Umbilical cord (tissue), 1 donor: ENCODE measurements at regions not wholly inside any gene's neighbourhood (a gene's known extent, or its start where the extent isn't known, plus 50 kb on each side); places are given as distances from the start of the nearest gene placed in this dataset.

ENCODE experiments used
- DNase-seq: peaks from one replicate; pipeline ENCODE4 v3.0.0-alpha.2; 2015; ENCODE audit warnings: low spot score

GRCh38 chr9:38228331-38229103 lies 159.5 kb upstream of the SHB start:
- no peak for DNase-seq

GRCh38 chr9:38227656-38228055 lies 158.6 kb upstream of the SHB start:
- peak; percentile 70 for DNase-seq

DNA sequence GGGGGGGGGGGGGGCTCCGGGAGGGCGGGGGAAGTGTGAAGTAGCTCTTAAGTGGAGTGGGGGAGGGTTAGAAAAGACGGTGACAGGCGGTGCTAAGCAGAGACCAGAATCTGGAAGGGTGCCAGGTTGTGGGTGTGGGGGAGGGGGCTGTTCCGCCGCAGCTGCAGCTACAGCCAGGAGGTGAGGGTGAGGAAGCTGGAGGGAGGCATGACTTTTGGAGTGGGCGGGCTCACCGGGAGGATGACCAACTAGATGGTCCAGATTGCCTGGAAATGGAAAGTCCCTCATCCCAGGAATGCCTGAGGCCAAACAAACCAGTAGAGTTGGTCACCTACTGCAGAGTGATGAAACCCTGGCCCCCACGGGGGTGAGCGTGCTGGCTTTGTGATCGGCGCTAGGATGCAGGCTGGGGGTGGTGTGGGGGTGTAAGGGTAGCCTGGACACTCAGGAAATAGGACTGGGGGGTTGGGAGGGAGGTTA lies 158.1 kb upstream of the SHB start:
- DNase-seq: peak; percentile 87

DNA sequence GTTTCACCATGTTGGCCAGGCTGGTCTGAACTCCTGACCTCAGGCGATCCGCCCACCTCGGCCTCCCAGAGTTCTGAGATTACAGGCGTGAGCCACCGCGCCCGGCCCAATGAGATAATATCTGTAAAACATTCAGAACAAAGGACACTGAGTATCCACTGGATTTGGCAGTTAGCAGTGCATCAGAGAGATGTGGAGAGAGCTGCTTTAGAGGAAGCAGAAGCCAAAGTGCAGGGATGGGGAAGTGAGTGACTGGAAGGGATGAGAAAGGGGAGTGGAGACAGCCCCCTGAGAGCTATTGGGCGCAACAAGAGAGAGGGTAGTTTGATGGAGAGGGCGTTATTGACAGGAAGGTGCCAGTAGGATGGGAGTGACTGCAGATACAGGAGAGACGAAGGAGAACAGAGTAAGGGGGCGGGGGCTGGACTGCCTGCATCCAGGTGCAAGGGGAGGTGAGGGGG lies 157.5 kb upstream of the SHB start:
- peak; percentile 61 for DNase-seq

DNA sequence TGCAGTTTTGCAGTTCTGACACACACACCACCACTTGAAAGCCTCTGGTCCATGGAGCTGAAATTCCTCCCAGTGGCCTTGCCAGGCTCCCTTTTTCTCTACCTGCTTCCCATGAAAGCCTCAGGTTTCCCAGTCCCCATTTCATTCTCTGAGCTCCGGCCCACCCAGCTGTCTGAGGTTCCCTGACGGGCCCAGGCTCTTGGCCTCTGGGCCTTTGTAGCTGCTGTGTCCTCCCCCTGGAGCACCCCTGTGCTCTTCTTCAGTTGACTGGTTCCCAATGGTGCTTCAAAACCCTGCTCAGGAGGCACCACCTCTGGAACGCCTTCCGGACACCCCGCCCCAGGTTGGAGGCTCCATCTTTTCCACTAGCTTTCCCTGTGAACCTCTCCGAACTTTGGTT lies 155.9 kb upstream of the SHB start:
- DNase-seq: no peak

DNA sequence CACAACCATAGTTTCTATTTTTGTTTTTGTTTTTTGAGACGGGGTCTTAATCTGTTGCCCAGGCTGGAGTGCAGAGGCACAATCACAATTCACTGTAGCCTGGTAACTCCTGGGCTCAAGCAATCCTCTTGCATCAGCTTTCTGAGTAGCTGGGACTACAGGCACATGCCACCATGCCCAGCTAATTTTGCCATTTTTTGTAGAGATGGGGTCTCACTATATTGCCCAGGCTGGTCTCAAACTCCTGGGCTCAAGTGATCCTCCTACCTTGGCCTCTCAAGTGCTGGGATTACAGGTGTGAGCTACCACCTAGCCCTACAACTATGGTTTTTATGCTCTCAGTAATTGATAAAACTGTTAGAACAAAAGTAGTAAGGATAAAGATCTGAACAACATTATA lies 147.5 kb upstream of the SHB start:
- no peak for DNase-seq

DNA sequence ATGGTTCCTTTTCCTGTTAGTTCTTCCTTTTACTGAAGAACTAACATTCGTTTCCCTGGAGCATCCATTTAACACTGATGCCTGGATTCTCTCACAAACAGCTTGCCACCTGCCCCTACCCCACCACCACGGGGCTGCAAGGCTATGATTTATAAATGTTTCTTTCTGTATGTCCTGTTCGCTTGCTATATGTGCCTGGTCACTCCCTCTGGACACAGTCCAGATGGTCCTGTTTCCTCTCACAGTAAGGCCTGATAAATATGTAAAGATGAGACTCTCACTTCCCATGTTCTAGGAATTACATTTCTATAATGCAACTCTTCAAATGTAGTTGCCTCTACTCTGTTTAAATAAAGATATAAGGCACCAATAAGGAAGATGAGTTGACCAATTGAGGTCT lies 146.4 kb upstream of the SHB start:
- no peak for DNase-seq

DNA sequence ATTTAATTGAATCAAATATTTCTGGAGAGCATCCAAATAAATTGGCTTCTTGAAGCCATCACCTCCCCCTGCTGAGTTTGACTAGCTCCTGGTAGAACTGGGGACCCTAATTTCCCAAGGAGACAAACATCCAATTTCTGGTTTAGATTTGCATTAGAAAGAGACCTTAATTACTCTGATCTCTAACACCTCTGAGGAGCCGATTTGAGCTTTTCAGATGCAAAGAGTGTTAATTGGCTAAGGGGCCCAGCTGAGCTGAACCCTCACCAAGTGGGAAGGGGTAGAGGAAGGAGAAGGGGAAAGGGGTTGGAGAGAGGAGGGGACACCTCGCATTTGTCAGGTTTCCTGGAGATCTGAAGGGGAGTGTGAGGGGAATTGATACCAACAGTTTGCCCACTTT lies 145.4 kb upstream of the SHB start:
- DNase-seq: no peak

GRCh38 chr9:38213631-38214299 lies 144.7 kb upstream of the SHB start:
- no peak for DNase-seq

- no peak for DNase-seq
Measured at GRCh38 chr9:38212016-38212415, 143.0 kb upstream of the SHB start.

DNA sequence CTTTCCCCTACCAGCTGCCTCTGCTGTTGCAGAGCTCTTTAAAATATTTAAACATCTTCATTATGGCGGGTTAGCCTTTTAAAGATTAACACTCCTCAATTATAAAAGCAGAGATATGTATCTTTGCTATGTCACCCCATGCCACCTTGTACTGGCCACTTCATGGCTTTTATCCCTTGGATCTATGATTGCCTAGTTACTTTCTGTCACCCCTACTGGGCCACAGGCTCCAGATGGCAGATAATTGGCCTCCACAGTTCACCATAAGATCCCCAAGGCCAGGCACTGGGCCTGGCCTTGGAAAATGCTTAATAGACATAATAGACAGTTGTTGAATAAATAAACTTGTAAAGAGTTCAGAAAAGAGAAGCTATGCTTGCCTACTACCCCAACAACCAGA lies 142.0 kb upstream of the SHB start:
- no peak for DNase-seq

- DNase-seq: no peak
Measured at GRCh38 chr9:38208206-38208901, 139.3 kb upstream of the SHB start.

DNA sequence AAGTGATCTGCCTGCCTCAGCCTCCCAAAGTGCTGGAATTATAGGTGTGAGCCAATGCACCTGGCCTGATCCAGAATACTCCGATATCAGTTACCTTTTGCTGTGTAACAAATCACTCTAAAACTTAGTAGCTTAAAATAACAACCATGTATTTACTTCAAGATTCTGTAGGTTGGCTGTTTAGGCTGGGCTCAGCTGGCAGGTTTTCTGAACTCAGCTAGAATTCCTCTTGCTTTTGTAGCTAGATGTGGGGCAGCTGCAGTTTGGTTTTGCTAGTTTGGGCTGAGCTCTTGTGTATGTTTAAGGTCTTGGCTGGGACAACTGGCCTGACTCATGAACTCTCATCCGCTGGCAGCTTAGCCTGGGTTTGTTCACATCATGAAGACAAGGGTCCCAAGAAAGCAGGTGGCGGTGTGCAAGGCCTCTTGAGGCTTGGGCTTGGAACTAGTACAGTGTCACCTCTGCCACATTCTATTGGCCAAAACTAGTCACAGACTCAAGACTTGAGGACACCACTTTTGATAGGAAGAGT lies 138.3 kb upstream of the SHB start:
- no peak for DNase-seq

- DNase-seq: no peak
Measured at GRCh38 chr9:38205279-38205678, 136.3 kb upstream of the SHB start.

DNA sequence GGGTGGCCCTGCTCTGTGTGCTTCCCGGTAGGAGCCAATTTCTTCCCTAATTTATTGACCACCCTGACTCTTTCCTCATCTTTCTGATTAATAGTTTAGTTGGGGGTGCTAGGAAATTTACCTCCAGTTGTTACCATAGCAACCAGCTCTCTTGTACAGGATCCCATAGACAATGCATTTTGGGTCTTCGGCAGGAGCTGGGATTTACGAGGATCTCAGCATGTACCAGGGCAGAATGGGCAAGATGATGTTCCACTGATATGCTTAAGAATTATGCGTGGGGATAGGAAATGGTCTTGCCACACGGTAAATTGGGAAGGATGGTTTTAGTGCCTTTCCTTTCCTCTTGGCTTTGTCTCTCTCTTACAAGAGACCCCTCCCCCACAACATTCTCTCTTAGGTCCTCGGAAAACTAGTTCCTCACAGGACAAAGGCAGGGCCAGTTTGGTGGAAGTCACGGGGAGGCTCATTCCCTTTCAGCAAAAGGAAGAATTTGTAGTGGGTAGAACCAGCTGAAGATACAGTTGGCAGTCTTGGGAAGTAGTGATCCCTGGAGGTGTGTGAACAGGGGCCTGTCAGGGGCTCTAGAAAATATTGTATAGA lies 133.4 kb upstream of the SHB start:
- DNase-seq: no peak

DNA sequence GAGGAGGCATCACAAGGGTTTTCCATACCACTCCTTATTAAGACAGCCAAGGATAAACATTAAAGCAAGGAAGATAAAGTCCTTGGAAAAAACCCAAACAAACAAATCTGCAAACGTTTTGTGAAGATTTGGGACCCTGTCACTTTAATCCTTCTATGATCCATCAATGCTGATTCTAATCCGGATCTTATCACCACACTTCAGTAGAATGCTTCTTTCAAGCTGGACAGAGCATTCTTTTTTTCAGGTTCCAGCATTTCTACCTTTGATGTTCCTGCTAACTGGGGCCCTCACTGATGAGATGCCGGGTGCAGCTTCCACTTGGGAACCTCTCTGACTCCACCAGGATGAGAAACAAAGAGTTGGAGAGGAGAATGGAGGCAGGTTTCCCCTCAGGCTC lies 132.8 kb upstream of the SHB start:
- DNase-seq: peak; percentile 67

DNA sequence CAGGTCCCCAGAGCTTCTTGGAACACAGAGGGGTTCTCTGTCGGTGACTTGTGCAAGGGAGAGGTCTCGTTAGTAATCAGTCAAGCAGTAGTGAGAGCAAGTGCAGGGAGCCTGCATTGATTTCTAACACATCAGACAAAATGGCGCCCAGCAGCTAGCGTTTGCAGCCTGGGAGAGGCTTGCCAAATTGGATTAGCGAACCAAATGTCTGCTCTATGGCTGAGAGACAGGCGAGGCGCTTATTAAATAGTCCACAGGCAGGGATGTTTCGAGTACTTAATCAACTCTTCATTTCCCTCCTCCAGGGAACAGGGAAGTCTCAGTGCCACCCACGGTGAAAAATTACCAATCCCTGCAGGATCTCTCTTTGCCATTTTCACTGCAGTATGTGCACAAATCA lies 131.4 kb upstream of the SHB start:
- DNase-seq: no peak

- DNase-seq: no peak
Measured at GRCh38 chr9:38198140-38198539, 129.1 kb upstream of the SHB start.

GRCh38 chr9:38196714-38197113 lies 127.7 kb upstream of the SHB start:
- DNase-seq: no peak

GRCh38 chr9:38195737-38196161 lies 126.7 kb upstream of the SHB start:
- DNase-seq: no peak

- DNase-seq: no peak
Measured at GRCh38 chr9:38194870-38195269, 125.8 kb upstream of the SHB start.

DNA sequence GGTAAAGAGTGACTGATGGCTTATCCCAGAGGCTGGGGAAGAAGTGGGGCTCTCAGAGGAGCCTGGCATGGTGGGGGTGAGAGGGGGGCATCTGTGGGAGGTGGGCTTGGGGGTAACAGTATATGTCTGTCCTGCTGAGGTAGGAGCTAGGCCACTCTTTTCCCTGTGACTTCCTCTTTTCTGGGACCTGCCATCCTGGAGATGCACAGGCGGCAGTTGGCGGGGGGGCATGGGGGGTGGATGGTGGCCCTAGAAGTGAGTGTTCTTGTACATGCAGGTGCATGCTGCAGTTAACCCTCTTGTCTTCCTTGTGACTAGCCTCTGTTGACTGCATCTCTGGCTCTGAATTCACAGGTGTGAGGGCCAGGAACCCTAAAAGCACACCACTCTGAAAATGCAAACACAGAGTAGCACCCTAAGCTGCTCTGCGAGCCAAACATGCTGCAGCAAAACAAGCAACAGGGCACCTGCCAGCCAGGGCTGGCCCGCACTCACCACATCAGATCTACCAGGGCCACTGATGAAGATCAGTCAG lies 123.8 kb upstream of the SHB start:
- no peak for DNase-seq
